Neutrophil (primary cell): ENCODE measurements at regions not wholly inside any gene's neighbourhood (a gene's known extent, or its start where the extent isn't known, plus 50 kb on each side); places are given as distances from the start of the nearest gene placed in this dataset.

Source experiments
- H3K27ac ChIP-seq: fragments of 200-600 bp; sonication (generic); 2 replicates; pipeline ENCODE4 v1.5.1; 2016; ENCODE audit warnings: mild to moderate bottlenecking, moderate library complexity
- H3K27me3 ChIP-seq: fragments of 200-600 bp; sonication (generic); 2 replicates; pipeline ENCODE4 v1.6.0; 2016; ENCODE audit warnings: mild to moderate bottlenecking
- H3K36me3 ChIP-seq: fragments of 200-600 bp; sonication (generic); 2 replicates; pipeline ENCODE4 v1.5.1; 2017
- H3K4me1 ChIP-seq, 2 experiments: fragments of 200-600 bp in 1 of 2; sonication (generic) in 1 of 2; 1 replicate in 1 of 2; 2 replicates in 1 of 2; pipeline versions ENCODE4 v1.5.1 to v1.6.1; 2013 to 2016; ENCODE audit warnings: low read depth in 1 of 2, low read length in 1 of 2, mild to moderate bottlenecking in 1 of 2, moderate library complexity in 1 of 2; ENCODE audit not compliant: control insufficient read depth in 1 of 2, insufficient read depth in 1 of 2
- H3K4me3 ChIP-seq, 2 experiments: fragments of 200-600 bp in 1 of 2; sonication (generic) in 1 of 2; 1 replicate in 1 of 2; 2 replicates in 1 of 2; pipeline ENCODE4 v1.5.1; 2013 to 2016; ENCODE audit warnings: low read depth in 1 of 2, low read length in 1 of 2, mild to moderate bottlenecking in 1 of 2, moderate library complexity in 1 of 2
- H3K9me3 ChIP-seq: fragments of 200-600 bp; sonication (generic); 2 replicates; pipeline ENCODE4 v1.5.1; 2016
- CTCF ChIP-seq: fragments of 200-600 bp; sonication (generic); IDR thresholded peaks from 2 replicates; pipeline ENCODE4 v1.5.1; 2016; ENCODE audit warnings: antibody characterized with exemption

GRCh38 chr4:36556984-36557383, 275.6 kb downstream of the DTHD1 start:
- TF ChIP-seq CTCF = no peak
- Histone ChIP-seq H3K36me3 (no peaks in the 10 kb centered on the region), H3K27ac (no peak overlapping the region), H3K9me3 (no peaks in the 10 kb centered on the region), H3K4me1 (no peaks in the 10 kb centered on the region), H3K4me3 (no peak overlapping the region), H3K27me3 (no peaks in the 10 kb centered on the region)

- Histone ChIP-seq H3K4me1 (no peaks in the 10 kb centered on the region), H3K9me3 (no peaks in the 10 kb centered on the region), H3K27me3 (no peaks in the 10 kb centered on the region), H3K4me3 (no peak overlapping the region), H3K36me3 (no peaks in the 10 kb centered on the region), H3K27ac (no peak overlapping the region)
- no peak for TF ChIP-seq CTCF
These were observed 287.2 kb downstream of the DTHD1 start for GRCh38 chr4:36568575-36568974.

GRCh38 chr4:36573441-36573840, 292.0 kb downstream of the DTHD1 start:
- H3K9me3 ChIP-seq = no peaks in the 10 kb centered on the region
- H3K4me1 ChIP-seq = no peaks in the 10 kb centered on the region
- H3K27me3 ChIP-seq = no peaks in the 10 kb centered on the region
- TF ChIP-seq CTCF = no peak
- no peak overlapping the region for H3K4me3 ChIP-seq
- no peak overlapping the region for H3K27ac ChIP-seq
- H3K36me3 ChIP-seq = no peaks in the 10 kb centered on the region

GRCh38 chr4:36574816-36575215, 293.4 kb downstream of the DTHD1 start:
- H3K36me3 ChIP-seq = no peaks in the 10 kb centered on the region
- H3K4me3 ChIP-seq = no peak overlapping the region
- TF ChIP-seq CTCF = no peak

GRCh38 chr4:36582198-36582597, 300.8 kb downstream of the DTHD1 start:
- no peaks in the 10 kb centered on the region for H3K36me3 ChIP-seq
- no peak overlapping the region for H3K27ac ChIP-seq
- TF ChIP-seq CTCF = no peak
- H3K9me3 ChIP-seq = no peaks in the 10 kb centered on the region
- no peaks in the 10 kb centered on the region for H3K4me1 ChIP-seq
- H3K27me3 ChIP-seq = no peaks in the 10 kb centered on the region
- no peak overlapping the region for H3K4me3 ChIP-seq

More at GRCh38 chr4:36574816-36575215, 293.4 kb downstream of the DTHD1 start:
- Histone ChIP-seq H3K4me1 (no peaks in the 10 kb centered on the region), H3K9me3 (no peaks in the 10 kb centered on the region), H3K27ac (no peak overlapping the region), H3K27me3 (no peaks in the 10 kb centered on the region)

GRCh38 chr4:36587909-36588472, 306.6 kb downstream of the DTHD1 start:
- Histone ChIP-seq H3K27me3 (no peaks in the 10 kb centered on the region), H3K36me3 (no peaks in the 10 kb centered on the region), H3K4me3 (no peak overlapping the region), H3K9me3 (no peaks in the 10 kb centered on the region), H3K27ac (no peak overlapping the region), H3K4me1 (no peaks in the 10 kb centered on the region)
- no peak for TF ChIP-seq CTCF
